Activated CD4-positive, alpha-beta T cell treated with anti-CD3 and anti-CD28 coated beads, Interleukin-2, Interleukin-4, amounts not matched to agents 100 ng/mL and 50 ng/mL, durations not matched to agents 16 hours and 8 hours (primary cell): ENCODE measurements at regions not wholly inside any gene's neighbourhood (a gene's known extent, or its start where the extent isn't known, plus 50 kb on each side); places are given as distances from the start of the nearest gene placed in this dataset.

Experiments
- DNase-seq: peaks from one replicate; pipeline ENCODE4 v3.0.0-alpha.2; 2020; ENCODE audit warnings: low spot score

DNA sequence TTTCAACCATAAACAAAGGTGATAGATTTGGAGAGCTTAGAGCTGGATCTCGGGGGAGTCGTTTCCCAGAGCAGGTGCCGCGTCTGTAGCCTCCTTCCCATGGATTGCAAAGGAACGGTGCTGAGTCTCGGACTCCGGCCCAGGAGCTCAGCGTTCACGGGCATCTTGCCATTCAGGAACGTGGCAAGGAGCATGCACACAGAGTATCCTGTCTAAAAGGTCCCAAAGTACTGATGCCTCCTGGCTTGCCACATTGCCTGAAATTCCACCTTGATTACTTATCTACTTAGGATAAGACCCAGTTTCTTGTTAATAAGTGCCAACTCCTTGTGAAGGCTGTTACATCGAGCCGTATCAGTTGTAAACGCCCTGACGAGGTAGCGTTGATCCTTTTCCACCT, 197.8 kb upstream of the MYT1L start:
- DNase-seq, result no peak

- no peak for DNase-seq
These were observed 196.1 kb upstream of the MYT1L start for GRCh38 chr2:2527148-2527547.

DNA sequence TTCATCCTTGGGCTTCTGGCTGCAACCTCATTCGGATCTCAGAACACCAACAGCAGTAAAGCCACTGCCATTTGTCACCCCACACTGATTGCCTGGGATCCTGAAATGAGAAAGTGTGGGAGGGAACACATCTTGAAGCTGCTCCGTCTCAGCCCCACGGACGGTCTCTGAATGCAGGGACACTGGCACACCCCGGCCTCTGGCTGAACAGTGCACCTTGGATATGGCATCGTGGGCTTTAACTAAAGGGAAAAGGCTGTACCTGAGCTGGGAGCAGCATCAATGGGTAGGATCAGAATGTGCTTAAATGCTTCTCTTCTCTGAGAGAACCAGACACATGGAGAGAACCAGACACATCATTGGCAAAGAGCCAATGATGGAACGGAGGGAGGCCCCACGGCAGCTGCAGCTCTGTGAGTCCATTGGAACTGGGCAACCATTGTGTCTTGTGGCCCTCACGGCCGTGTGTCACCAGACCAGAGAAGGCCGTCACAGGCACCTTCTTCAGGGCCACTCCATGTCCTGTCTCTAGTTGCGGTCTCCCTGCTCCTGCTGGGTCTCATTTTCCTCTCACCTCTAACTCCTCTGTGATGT, 193.4 kb upstream of the MYT1L start:
- no peak for DNase-seq

DNA sequence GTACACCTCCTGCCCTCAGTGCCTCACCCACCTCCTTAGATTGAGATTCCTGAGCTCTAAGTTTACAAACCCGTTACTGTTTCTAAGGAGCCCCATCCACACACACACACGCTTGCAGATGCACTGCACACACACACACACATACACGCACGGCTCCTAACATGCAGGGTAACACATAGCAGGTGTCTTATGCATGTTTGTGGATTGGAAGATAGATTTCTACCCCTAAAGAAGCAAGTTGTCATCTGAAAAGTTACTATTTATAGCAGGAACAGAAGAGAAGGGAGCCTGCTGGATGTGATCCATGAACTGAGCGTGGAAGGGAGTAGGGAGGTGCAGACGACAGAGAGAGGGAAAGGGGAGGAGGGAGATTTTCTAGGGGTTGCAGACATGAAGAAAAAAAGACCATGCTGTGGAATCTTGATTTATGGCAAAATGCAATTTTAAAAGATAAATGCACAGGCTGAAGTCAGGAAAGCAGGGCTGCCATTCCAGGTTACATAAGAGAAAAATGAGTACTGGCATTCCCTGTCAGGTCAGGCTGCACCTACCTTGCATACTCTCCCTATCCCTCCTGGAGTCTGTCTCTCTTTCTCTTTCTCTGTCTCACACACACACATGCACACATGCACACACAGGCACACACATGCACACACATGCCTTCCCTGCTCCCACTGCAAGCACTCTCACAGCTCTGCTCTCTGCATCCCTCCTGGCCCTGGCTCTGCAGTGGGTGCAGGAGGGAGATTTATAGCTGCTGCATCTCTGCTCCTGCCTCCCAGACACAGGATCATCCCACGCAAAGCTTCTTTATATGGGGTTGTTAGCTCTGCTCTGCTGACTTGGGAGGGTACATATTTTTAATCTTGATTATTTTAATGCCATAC, 192.6 kb upstream of the MYT1L start:
- DNase-seq, result no peak

DNA sequence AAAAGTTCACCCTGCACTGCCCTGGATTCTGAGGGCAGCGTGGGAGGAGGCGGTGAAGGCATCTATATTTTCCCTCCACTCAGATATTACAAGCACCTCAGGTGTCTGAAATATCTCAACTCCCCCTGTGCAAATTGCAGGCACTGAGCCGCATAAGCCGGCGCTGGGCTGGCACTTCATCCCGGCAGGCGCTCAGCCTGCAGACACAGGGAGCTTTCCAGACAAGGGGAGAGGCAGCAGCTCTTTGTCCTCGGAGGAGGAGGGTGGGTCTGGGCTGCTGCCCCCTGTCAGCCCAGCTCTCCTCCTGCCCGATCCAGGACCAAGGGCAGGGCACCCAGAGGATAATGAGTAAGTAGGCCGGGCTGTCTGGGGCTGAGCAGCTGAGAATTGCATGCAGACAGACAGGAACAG, 189.3 kb upstream of the MYT1L start:
- no peak for DNase-seq

DNA sequence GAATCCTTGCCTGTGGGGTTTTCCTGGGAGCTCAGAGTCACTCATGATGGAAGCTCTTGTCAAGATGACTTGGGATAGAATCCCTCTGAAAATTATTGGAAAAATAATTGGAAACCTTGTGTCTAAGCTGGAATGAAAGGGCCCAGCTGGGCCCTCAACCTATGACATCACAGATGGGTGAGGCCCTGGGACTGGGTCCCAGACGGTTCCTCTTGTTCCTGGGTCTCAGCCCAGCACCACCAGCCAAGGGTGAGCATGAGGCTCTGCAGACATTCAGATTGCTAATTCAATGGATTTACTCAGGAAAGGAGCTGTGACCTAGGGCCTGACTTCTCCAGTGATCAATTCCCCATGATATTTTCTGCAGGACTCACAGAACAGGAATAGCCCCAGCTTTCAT, 188.3 kb upstream of the MYT1L start:
- DNase-seq, result no peak

- no peak for DNase-seq
These were observed 186.3 kb upstream of the MYT1L start for GRCh38 chr2:2517399-2517798.

GRCh38 chr2:2516386-2516785, 185.3 kb upstream of the MYT1L start:
- no peak for DNase-seq

GRCh38 chr2:2512931-2513330, 181.9 kb upstream of the MYT1L start:
- DNase-seq, result no peak

GRCh38 chr2:2507417-2507997, 176.4 kb upstream of the MYT1L start:
- no peak for DNase-seq

DNA sequence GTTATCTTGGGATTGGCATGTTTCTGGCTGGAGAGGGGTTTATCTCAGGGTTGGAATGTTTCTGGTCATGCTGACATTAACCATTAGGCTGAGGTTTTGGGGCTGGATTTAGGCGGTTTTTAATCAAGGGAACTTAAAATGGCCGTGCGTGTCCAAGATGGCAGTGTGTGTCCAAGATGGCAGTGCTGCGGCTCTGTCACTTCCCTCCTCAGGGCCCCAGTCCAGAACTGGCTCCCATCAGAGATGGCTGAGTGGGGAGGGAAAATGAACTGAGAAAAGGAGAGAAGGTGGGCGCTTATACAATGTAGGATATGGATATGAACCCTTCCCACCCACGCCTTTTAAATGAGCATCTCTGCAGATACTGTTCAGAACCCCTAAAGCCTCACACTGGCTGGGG, 175.5 kb upstream of the MYT1L start:
- no peak for DNase-seq

DNA sequence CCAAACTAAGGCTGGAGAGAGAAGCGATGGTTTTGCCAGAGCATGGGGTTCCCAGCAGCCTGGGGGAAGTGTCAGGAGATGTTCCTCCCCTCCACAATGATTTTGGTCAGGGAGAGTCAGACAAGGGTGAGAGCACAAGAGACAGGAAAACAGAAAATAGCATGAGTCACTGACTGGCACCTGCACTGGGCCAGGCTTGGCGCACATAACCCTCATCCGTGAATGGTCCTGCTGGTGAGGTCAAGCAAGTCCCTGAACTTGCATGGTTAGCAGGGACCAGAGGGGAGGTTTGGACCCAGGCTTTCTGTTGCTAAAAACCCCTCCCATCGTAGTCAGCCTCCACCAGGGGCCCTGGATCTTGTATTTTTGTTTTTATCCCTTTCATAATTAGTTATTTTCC, 174.5 kb upstream of the MYT1L start:
- DNase-seq, result no peak

GRCh38 chr2:2503864-2504418, 172.9 kb upstream of the MYT1L start:
- no peak for DNase-seq

GRCh38 chr2:2502201-2502549, 171.1 kb upstream of the MYT1L start:
- DNase-seq, result no peak

DNA sequence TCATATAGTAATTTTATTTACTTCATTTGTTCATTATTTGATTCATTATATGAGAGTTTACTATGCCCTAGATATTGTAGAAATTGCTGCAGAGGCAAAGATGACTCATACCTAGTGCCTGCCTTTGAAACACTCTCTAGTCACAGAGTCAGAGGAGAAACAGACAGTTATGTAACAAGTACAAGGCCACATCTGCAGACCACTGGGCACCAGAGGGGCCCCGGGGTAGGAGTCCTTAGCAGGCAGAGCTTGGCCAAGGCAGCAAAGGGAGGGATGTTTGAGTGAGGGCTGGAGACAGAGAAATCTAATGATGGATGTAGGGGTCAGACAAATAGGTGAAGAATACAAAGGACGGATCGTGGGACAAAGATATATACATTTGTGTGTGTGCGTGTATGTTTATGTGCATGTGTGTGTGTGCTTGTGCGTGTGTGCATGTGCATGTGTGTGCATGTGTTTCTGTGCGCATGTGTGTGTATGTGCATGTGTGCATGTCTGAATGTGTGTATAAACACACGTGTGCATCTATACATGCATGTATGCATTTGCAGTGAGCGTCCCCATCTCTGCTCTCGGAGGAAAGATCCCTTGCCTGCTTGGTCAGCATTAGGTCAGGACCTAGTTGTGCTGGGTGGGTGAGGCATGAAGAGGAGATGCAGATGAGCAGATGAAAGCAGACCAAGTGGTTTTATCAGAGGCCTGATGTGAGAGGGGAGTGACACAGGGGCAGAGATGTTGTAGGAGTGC, 170.6 kb upstream of the MYT1L start:
- no peak for DNase-seq

DNA sequence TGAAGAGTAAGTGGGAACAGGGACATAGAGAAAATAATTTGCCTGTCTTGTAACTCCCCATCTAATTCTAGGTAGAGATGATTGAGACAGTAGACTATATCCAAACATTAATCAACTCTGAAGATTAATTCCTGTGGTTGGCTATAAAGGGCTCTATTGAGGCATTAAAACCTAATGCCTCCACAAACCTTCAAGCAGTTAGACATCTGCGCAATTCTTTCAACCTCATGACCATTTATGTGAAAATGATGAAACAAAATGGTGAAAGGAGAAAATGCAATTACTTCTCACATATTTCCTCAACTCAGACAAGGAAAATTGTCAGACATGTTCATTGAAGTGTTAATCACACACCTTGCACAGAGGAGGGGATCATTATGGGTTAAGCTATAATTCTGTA, 164.5 kb upstream of the MYT1L start:
- DNase-seq, result no peak

GRCh38 chr2:2493496-2493895, 162.4 kb upstream of the MYT1L start:
- DNase-seq, result no peak

- DNase-seq, result no peak
These were observed 161.7 kb upstream of the MYT1L start for GRCh38 chr2:2492800-2493199.

GRCh38 chr2:2491964-2492363, 160.9 kb upstream of the MYT1L start:
- DNase-seq, result no peak

DNA sequence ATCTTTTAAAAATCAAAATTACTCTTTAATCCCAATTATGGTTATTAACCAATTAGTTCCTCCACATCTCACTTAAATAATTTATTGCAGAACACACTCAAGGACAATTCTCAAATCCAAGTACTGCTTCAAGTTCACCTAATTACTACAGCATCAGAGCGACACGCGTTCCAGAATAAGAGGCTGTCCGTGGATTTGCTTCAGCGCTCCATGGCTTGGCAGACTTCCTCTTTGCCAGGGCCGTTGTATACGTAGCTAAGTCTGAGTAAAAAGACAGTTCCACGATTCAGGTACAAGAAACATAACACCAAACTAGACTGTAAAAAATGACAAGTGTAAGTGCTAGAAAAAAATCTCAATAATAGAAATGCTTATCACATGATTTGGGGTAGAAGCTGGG, 153.2 kb upstream of the MYT1L start:
- DNase-seq, result no peak

GRCh38 chr2:2482851-2483250, 151.8 kb upstream of the MYT1L start:
- no peak for DNase-seq

DNA sequence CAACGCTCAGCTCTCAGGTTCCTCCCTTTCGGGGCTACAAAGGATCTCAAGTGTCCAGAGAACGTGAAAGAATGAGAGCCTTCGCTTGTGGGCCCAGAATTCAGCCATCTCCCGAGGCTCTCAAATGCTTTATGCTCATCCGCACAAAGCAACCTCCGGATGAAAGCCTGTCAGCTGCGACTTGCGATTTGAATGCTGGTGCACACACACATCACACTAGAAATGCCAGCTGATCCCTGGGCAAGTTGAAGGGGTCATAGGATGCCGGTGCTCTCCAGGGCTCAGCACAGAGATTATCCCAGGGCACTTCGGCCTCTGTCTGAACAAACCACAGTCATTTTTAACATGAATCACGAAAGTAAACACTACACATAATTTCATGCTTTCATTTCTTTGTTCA, 141.8 kb upstream of the MYT1L start:
- no peak for DNase-seq

DNA sequence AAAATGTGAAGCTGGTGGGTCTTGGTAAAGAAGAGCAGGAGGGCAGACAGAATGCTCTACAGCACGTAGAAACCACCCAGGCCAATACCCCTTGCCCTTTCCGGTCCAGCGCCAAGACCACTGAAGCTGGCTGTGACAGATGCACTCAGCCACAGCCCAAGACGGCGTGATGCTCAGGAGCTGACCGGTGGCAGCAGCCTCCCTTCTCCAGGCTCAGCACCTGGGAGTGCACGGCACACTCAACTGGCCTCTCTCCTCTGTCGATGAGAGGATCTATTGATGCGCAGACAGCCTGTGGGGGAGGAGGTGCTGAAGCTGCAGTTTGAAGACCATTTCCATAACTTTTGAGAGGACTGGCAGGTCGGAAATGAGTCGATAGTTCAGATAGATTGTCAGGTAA, 141.0 kb upstream of the MYT1L start:
- DNase-seq, result no peak
